ENCODE measurements at regions not wholly inside any gene's neighbourhood (a gene's known extent, or its start where the extent isn't known, plus 50 kb on each side); places are given as distances from the start of the nearest gene placed in this dataset.
"Not testable (repeated sequence)": the region's sequence is repeated elsewhere in the genome, so short reads cannot be mapped to it uniquely, and the experiment has no call there.

DNA sequence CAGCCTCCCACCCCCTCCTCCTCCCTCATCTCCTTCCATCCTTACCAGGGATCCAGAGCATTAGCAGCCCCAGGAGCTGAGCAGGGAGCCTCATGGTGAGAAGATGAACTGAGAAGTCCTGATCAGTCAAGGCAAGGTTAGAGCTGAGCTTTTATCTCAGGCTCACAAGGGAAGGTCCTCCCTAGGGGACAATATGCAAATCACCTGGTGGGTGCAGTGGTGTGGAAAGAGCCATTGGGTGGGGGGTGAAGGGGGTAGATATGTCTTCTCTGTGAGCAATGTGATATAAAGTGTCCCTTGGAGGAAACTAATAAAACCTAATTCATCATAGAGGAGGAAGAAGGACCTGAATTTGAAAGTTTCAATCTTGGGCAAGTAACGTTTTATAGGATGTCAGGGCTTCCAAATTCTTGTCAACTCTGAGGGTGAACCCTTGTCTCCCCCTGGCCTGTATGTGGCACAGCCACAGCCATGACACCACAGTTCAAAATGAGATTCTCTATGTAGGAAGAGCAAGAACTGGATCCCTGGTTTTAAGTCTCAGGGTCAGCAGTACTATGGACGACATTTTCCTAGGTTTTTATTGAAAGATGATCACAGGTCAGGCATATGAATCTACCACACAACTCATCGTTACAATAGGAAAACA, 543.5 kb downstream of the RPIA start:
- DNase-seq = not testable (repeated sequence)

DNA sequence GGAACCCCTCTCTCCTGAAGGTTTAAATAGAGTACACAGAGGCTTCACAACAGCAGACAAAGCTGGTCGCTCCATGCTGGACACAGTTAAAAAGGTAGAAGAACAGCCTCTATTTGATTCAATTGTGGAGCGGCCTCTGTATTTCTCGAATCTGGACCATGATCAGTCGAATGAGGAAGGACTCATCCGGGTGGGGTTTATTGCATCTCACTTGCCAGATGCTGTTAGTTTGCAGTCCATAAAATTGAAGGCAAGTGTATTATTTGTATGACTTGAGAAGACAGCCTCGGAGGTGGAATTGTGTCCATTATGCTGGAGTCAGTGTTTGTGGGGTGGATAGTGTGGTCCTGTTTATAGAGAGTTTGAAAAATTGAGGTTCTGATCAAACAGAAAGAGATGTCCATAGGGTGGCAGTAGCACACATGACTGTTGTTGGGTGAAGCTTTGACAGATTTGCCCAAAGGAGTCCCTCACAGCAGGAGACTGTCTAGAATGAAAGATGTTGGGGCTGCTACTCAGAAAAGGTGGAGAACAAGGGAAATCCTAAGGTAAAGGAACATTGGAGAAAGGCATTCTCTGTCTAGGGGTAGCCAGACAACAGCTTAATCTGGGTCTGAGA, 545.5 kb downstream of the RPIA start:
- not testable (repeated sequence) for DNase-seq

DNA sequence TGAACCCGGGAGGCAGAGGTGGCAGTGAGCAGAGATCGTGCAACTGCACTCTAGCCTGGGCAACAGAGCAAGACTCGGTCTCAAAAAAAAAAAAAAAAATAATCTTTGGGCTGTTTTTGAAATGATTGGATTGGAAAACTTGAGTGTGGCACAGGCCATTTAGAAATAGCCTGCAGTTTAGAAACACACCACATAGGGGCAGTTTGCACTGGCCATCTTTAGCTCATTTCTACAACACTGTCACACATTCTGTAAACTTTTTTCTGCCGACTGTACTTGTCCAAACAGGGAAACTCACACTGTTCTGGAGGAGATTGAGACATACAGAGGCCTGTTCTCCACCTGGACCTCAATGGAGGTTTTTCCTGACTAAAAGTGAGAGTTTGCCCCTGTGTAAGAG, 546.3 kb downstream of the RPIA start:
- DNase-seq = not testable (repeated sequence)

DNA sequence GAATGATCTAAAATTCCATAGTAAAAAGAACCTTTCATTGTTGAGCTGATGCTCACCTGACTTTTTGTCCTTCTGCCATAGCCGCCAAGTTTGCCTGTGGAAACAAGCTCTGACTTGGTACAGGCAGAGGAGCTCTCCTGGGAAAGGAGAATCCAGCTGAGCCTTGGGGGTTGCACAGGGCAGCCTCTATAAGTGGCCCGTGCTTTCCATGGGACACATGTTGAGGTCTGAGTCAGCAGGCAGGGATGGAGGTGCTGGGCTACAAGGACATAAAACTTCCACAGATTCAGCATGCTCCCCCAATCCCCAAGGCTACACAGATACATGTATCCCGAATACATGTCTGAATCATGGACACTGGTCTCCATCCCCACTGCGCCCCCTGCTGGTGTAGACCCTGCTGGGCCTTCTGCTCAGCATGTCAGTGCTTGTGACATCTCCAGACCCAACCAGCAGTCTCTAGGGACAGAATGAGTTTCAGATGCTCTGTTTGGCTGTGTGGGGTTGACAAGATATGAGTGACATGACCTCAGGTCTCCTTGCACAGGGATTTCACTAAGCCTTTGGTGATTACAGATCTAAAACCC, 551.7 kb downstream of the RPIA start:
- DNase-seq = not testable (repeated sequence)

DNA sequence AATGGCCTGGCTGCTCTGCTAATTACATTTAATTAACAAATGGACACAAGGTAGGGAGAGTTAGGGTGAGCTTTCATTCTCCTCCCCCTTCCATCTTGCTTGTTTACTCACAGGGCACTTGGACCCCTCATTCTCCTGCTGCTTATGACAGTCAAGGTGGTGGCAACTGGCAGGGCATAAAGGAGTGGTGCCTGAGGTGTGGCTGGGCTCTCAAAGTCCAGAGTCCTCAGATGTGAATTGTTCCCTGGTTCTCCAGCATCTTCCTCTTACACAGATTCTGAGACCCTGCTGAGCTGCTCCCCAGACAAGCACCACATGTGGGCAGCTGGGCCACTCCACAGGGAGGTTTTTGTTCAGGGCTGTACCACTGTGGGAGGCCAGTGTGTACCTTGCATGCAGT, 552.9 kb downstream of the RPIA start:
- not testable (repeated sequence) for DNase-seq

DNA sequence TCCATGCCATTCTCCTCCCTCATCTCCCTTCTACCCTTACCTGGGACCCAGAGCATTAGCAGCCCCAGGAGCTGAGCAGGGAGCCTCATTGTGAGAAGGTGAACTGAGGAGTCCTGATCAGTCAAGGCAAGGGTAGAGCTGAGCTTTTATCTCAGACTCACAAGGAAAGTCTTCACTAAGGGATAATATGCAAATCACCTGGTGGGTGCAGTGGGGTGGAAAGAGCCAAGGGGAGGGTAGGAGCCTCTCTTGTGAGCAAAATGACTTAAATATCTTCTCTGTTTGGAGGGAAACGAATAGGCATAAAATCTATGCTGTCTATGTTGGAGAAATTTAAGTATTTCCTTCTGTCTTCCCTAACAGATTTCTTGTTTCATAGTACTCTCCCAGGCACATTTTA, 554.0 kb downstream of the RPIA start:
- not testable (repeated sequence) for DNase-seq

DNA sequence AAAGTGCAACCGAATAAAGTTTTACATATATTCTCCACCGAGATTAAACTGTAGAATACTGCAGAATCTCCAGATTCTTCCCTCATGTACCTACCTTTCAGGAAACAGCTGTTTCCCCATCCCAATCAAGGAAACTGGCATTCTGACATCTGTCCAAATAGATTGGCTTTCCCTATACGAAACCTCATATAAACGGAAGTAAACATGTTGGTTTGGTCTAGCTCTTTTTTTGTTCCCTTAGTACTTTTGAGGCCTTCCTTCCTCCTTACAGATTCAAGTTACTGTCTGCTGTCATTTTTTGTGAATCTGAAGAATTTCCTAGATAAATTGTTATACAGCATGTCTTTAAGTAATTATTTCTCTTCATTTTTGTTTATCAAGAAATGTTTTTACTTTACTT, 554.6 kb downstream of the RPIA start:
- DNase-seq = not testable (repeated sequence)

DNA sequence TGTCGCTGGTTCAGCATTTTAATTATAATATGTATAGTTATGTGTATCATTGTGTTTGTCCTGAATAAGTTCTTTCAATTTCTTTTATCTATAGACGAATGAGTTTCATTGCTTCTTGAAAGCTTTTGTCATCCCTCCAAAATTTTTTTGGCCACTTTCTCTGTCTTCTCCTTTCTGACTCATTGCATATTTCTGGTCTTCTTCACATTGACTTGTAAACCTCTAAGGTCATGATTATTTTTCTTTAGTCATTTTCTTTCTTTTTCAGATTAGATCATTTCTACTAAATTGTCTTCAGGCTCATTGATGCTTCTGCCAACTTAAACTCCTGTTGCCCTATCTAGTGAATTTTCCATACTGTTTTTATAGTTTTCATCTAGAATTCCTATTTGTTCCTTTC, 555.1 kb downstream of the RPIA start:
- not testable (repeated sequence) for DNase-seq

DNA sequence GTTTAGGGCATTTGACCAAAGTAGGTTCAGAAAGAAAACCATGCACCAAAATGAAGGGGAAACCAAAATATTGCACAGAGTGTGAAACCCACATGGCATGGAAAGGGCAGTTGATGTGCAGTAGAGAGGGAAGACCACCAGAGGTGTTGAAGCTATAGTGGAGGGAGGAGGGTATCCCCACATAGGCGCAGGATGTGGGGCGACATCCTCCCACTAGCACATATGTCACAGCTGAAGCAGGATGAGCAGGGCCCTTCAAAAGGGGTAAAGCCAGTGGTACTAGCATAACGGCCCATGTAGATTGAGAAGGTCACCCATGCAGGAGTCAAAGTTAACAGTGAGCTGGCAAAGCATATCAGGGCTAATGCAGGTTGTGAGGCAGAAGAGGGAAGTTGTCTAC, 563.5 kb downstream of the RPIA start:
- not testable (repeated sequence) for DNase-seq

DNA sequence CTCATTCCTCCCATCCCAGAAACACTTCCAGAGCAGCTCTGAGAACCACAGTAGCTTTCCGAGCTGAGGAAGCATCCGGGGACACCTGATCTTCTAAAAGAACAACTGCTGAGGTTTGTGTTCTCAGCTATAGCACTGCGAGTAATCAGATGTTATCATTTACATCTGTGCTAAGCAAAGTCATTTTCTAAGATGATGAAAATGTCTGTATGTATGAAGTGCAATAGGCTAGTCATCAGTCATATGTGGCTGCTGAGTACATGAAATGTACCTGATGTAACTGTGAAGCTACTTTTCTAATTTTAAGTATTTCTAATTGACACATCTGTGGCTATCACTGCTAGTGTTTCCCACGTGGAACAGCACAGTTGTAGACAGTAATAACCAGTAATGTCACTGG, 582.0 kb downstream of the RPIA start:
- not testable (repeated sequence) for DNase-seq

DNA sequence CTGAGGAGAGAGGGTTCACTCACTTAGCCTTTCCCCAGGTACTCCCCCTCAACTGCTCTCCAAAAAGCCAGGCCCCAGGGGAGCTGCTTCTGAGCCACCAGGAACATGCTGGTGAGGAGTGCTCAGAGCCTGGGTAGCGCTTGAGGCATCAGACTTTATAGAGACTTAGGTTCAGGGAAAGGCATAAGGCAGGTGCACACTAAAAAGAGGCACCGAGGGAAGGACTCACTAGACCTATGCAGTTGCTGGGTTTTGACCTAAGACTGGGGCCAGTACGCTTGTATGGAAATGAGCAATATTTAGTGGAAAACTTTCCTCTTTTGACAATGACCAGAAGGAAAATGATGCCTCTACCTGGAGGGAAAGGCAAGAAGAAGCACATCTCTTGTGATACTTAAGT, 589.1 kb downstream of the RPIA start:
- not testable (repeated sequence) for DNase-seq

DNA sequence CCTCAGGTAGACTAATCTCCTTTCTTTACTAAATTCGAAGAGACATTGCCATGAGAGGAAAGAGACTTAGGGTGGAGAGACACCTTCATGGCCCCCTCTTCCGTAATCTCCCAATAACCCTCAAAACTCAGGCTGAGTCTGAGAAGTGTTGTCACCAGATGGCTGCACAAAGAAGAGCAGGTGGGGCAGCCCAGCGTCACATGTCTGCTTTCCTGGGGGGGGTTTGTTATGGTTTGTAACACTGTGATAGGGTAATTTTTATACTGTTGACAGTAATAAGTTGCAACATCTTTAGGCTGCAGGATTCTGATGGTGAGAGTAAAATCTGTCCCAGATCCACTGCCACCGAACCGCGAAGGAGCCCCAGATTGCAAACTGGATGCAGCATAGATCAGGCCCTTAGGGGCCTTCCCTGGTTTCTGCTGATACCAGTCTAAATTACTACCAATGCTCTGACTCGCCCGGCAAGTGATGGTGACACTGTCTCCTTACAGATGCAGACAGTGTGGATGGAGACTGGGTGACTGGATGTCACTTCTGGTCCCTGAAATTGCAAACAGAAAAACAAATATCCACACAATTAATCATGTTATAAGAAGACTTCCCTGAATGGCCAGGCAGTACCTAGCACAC, 595.1 kb downstream of the RPIA start:
- not testable (repeated sequence) for DNase-seq

DNA sequence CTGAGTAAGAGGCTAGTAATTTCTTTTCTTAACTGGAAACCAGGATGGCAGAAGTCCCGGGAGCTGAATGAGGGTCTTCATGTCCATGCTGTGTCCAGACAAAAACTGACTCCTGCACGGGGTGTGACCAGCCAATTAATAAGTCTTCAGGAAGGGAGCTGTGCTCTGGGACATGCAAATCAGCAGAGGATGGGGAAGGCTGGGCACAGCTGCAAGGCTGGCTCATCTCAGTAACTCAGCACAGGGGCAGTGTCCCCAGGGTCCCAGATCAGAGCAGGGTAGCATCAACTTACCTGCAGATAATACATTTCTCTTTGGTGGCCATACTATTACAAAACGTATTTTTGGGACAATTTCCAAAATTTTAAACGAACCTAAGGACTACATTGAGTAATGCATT, 595.6 kb downstream of the RPIA start:
- DNase-seq = not testable (repeated sequence)

DNA sequence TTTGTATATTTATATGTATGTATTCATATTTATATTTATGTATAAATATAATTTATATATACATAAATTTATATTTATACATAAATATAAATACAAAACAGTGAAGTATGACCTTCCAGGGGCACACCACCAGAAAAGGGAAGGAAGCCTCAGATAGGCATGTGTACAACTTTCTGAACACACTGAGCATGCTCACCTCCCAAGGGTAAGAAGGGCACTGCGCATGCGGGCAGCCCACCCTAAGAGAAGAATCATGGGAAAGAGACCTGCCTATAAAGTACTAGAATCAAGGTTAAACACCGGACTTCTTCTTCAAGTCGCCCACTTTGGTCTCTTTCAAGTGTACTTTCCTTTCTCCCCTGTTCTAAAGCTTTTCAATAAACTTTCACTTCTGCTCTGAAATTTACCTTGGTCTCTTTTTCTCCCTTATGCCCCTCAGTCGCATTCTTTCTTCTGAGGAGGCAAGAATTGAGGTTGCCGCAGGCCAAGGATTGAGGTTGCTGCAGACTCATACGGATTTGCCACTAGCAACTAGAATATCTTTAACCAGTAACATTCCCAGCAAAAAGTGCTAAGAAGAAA, 600.3 kb downstream of the RPIA start:
- DNase-seq = not testable (repeated sequence)

DNA sequence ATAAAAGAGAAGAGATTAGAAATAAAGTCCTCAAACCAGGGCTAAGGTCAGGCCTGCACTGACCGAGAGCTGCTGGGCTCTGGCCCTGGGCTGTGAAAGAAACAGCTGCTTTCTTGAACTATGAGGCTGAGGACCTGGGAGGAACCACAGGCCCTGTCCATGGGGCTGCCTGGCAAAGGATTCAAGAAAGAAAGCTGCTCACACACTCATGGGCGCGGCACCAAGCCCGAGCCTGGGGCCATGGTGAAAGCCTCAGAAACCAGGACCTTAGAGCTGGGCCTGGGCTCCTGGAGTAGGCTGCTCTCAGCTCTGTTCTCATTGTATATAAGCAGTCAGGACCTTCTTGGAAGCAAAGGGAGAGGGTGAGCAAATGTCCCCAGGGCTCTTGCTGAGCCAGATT, 601.9 kb downstream of the RPIA start:
- DNase-seq = not testable (repeated sequence)

DNA sequence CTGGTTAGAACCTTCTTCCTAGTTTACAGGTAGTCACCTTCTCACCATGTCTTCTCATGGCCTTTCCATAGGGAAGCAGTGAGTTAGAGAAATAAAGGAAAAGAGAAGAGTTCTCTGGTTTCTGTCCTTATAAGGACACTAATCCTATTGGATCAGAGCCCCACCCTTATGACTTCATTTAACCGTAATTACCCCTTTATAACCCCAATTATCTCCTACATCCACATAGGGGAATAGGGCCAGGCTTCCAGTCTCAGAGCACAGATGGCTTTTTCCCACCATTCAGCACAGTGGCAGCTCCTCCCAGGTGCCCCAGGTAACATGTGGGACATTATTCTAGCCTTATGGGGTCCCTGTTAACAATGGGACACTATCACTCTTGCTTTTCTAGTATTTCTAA, 602.9 kb downstream of the RPIA start:
- not testable (repeated sequence) for DNase-seq

DNA sequence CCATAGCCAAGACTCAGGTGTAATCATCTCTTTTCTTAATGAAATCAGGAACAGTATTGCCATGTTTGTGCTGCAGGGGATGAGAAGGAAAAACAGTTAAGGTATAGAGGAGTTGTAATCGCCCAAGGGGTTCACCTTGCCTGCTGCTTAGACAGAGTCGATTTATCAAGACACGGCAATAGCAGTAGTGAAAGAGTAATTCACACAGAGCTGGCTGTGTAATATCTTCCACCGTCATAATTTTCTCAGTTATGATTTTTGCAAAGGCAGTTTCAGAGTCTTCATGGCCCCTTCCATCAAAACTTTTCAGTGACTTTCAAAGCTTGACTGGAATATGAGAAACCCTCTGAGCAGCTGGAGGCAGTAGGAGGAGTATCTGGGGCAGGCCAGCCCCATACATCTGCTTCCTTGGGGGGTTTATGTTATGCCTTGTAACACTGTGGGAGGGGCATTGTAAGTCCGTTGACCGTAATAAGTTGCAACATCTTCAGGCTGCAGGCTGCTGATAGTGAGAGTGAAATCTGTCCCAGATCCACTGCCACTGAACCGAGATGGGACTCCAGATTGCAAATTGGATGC, 605.4 kb downstream of the RPIA start:
- DNase-seq = not testable (repeated sequence)

DNA sequence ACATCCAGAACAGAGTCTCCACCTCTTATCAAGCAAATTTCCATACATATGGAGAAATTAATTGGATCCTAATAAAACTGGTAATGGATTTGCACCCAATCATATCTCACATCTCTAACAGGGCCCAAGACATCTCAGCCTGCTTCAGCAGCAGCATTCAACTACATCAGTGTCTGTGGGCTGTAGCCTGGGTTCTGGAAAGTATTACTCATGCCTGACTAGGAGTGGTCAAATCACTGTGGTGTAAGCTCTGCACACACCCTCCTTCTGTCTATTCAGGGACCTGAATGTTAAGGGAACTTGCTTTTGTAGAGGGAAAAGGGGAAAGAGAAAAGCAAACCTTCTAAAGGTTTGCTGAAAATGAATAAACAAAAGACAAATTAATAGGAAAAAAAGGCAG, 607.7 kb downstream of the RPIA start:
- DNase-seq = not testable (repeated sequence)

DNA sequence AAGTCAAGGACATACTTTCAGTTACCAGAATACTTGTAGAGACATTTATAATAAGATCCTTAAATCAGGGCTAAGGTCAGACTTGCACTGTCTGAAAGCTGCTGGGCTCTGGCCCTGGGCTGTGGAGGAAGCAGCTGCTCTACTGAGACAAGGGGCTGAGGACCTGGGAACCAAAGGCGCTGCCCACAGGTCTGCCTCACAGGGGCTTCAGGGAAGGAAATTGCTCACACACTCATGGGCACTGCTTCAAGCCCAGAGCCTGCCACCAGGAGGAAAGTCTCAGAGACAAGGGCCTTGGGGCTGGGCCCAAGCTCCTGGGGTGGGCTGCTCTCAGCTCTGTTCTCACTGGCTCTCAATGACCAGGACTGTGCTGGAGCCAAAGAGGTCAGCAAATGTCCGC, 614.1 kb downstream of the RPIA start:
- not testable (repeated sequence) for DNase-seq

DNA sequence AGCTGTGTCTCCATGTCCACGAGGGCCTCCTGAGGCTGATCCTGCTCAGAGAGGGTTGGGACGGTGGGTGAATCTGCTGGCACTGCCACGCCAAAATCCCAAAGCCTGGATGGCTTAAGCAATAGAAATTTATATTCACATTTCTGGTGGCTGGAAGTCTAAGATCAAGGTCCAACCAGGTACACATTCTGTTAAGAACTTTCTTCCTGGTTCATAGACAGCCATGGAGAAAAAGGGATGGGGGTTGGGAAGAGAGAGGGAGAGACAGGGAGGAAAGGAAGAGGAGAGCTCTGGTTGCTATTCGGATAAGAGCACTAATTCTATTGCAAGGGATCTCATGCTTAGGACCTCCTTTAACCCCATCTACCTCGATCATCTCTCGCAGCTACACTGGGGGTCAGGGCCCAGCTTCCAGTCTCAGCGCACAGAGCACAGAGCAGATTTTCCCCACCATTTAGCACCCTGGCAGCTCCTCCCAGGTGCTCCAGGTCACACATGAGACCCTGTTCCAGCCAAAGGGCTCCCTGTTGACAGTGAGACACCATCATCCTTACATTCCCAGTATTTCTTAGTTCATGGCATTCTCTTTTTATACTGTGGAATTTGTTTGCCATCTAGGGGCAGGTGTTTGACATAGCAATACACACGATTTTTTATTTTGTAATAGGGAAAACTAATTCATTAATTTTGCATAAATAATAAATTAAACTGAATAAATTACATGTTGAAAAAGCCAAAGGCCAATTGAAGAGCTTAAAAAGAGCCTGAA, 615.6 kb downstream of the RPIA start:
- DNase-seq = not testable (repeated sequence)

DNA sequence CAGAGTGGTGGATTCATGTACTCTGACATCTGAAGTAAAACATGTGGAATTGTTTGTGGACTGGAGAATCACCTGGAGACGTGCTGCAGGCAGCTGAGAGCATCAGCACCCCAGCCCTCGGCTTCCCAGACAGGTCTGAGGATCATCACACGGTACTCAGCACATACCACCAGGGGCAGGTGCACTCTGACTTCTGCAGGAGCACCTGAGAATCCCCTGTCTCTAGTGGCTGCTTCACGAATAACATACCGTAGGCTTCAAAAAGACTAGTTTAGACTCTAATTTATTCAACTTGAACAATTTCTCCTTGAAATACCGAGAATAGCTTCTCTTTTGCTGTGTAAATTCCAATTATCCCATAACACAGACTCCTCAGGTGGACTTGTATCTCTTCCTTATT, 627.5 kb downstream of the RPIA start:
- DNase-seq = not testable (repeated sequence)

DNA sequence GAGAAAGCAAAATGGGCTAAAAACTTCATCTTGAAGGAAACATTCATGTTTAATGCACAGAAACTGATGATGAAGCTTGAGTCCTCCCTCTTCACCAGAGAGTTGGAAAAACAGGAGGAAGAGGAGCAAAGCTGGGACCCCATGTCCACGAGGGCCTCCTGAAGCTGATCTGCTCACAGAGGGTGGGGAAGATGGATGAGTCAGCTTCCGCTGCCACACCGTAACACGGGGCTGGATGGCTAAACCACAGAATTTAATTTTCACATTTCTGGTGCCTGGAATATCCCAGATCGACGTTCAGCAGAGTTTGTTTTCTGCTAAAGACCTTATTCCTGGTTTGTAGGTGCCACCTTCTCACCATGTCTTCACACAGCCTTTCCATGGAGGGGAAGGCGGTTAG, 634.4 kb downstream of the RPIA start:
- not testable (repeated sequence) for DNase-seq

Measured in activated effector memory CD4-positive, alpha-beta T cell treated with anti-CD3 and anti-CD28 coated beads, Interleukin-2, amount 50 U/mL, for 16 hours (primary cell).